CD4-positive, alpha-beta T cell treated with Interleukin-4 for 4 hours (primary cell): ENCODE measurements at regions not wholly inside any gene's neighbourhood (a gene's known extent, or its start where the extent isn't known, plus 50 kb on each side); places are given as distances from the start of the nearest gene placed in this dataset.
"Not testable (repeated sequence)": the region's sequence is repeated elsewhere in the genome, so short reads cannot be mapped to it uniquely, and the experiment has no call there.

ENCODE experiments used
- DNase-seq: peaks from one replicate; pipeline ENCODE4 v3.0.0-alpha.2; 2020

- no peak for DNase-seq
These were observed 156.5 kb upstream of the WSCD1 start for GRCh38 chr17:5913641-5914040.

DNA sequence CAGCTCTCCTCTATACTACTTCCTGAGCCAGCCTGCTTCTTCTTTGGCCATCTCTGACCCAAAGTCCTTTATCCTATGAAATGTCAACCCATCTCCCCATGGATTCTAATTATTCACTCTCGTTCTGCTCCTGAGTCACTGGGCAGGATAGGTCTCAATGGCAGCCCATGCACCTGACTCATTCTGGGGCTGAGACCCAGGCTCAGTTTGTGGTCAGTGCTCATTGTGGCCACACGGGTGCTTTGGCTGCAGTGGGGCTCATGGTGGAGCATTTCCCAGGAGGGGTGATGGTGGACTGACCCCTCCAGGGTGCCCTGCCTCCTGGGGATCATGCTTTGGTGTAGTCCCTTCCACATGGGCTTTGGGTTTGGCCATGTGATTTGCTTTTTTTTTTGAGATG lies 154.8 kb upstream of the WSCD1 start:
- no peak for DNase-seq

GRCh38 chr17:5919089-5919488 lies 151.1 kb upstream of the WSCD1 start:
- DNase-seq, result no peak

GRCh38 chr17:5921512-5922282 lies 148.5 kb upstream of the WSCD1 start:
- DNase-seq, result no peak

DNA sequence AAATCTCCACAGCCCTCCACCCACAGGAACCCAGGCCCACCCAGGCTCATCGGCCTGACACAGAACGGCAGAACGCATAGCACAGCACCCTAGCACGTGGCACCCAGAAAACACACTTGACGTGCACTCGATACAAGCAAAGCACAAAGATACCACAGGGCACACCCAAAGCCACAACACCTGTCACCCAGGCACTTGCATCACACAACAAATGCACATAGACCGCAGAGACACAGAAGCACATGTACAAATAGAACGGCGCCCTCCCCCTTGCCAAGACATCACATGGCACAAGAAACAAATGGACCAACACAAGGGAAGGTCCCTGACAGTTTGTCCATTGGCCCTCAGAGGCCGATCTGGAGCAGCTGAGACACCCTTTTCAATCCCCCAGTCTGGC lies 147.7 kb upstream of the WSCD1 start:
- DNase-seq, result no peak

DNA sequence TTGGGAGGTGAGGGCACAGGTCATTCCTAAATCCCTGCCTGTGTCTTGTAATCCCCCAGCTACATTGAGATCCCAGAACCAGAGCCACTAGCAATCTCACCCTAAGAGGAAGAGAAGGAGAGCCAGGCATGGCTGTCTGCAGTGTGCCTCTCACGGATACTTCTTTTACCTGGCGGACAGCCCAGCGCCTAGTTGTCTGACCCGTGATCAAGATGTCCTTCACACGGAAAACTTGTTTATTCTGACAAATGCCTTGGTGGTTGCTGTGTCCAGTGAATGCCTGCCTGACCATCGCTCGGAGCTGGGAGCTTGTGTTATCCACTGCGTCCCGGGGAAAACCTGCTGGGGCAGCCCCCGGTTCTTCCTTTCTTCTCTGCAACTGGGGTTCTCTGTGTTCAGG lies 140.5 kb upstream of the WSCD1 start:
- no peak for DNase-seq

DNA sequence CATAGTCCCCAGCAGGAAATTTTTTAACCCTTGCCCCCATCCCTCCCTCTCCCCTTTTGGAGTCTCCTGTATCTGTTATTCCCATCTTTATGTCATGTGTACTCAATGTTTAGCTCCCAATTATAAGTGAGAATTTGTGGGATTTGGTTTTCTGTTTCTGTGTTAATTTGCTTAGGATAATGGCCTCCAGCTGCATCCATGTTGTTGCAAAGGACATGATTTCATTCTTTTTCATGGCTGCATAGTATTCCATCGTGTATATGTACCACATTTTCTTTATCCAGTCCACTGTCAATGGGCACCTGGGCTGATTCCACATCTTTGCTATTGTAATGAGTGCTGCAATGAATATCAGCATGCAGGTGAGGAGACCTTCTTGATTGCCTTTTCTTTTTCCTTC lies 139.6 kb upstream of the WSCD1 start:
- not testable (repeated sequence) for DNase-seq

DNA sequence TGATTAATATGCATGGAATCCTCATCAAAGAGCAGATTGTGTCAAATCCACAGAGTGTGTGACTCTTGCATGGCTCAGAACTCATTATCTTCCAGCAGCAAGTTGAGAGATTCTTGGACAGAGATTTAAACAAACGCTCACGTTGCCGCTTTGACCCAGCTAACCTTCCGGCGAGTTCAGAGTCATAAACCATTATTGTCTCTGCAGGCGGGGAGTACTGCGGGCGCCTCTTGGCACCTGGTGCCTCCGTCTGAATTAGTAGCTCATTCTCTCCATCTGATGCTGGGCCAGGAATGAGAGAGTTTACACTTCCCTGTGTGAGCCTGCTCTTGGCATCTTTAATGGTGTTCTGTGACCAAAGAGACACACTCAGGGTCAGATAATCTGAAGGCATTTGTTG lies 138.6 kb upstream of the WSCD1 start:
- no peak for DNase-seq

DNA sequence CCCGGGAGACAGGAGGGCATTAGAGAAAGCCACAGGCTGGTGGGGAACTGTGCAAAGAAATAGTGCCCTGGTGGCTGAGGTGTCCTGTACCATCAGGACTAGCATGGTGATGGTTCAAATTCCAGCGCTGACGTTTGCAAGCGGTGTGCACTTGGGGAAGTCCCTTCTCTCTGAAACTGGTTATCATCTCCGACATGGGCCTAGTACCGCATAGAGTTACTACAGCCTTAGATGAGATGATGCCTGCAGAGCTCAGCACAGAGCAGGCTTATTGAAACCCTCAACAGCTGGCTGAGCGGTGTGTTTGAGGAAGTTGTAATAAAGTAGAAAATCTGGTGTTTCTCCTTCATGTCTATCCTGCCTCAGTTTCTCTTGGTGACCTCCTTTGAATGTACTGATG lies 136.7 kb upstream of the WSCD1 start:
- no peak for DNase-seq

DNA sequence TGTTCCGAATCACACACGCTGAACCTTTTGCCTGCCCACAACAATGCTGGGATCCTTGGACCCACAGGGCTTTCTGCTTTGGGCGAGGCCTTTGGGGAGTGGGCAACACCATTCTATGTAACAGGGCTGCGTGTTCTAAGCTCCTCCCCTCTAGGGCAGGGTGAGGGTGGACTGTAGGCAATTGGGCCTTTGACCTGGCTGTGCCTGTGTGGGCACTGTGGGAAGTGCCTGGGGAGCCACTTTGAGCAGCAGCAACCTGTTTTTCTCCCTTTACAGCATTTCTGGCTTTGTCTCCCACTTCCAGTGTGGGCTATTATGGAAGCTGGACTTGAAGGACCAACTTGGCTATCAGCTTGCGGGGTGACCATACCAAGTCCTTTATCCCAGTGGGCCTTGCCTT lies 128.9 kb upstream of the WSCD1 start:
- no peak for DNase-seq

GRCh38 chr17:5942687-5943086 lies 127.5 kb upstream of the WSCD1 start:
- no peak for DNase-seq

DNA sequence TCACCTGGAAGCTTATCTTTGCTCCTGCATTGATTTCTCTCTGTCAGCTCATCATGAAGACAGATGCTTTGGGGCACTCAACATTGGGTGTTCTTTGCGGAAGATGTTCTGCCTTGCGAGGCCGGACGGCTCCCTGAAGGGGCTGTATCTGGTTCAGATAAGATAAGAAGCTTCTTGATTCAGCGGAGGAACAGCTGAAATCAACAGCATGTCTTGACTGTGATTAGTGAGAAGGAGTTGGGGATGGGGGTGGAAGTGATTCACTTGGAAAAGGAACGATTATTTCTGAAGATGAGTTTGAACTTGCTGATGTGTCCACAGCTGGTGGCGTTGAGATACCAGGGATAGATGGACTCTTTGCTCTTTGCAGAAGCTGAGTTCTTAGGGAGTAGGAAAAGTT lies 126.9 kb upstream of the WSCD1 start:
- no peak for DNase-seq

GRCh38 chr17:5943982-5944381 lies 126.2 kb upstream of the WSCD1 start:
- no peak for DNase-seq

DNA sequence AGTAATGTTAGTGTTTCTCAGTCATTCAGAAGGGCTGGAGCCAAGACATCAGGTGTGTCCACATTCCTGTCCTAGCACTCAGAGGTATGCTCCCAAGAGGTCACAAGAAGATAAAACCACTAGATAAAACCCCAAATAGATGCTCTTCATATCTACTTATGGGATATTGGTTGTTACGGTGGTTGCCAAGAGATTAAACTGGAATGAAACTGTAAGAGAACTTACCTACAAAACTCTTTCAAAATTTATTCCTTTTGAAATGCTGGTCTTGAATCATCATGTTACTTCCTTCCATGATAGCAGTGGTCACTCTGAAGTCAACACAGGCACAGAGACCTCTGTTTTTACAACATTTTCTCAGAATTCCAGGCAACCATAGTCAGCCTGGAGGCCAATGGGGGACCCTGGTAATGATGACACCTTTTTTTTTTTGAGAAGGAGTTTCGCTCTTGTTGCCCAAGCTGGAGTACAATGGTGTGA lies 122.4 kb upstream of the WSCD1 start:
- no peak for DNase-seq

GRCh38 chr17:5948811-5949210 lies 121.4 kb upstream of the WSCD1 start:
- no peak for DNase-seq

DNA sequence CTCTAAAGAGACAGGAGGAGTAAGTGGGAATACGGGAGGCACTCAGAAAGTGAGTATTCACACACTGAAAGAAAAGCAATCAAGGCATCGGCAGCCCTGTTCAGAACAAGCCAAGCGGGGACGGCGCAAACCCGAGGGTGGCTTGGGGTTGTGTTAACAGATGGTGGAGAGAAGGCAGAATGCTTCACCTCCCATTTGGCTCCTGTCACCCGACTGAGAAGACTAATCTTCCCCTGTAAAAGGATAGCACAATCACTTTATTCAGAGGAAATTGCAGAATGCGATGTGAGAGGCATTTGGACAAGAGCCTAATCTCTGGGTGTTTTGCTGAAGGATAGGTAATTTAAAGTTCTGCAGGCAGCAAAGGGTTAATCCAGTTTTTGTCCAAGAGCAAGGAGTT lies 119.3 kb upstream of the WSCD1 start:
- no peak for DNase-seq

DNA sequence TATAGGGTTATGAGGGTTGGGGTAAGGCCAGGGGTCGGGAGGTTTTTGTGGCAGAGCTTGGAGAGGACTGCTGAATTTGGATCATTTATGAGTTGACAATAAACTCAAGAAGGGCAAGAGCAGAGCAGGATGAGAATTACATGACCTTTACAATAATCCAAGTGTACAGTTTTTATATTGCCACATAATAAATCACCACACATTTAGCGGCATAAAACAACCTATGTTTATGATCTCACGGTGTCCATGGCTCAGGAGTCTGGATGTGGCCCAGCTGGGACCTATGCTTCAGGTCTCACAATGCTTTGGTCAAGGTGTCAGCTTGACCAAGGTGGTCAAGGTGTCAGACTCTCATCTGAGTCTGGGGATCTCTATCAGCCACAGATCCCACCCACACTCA lies 118.3 kb upstream of the WSCD1 start:
- no peak for DNase-seq

GRCh38 chr17:5952518-5952917 lies 117.7 kb upstream of the WSCD1 start:
- DNase-seq, result no peak

- DNase-seq, result no peak
These were observed 114.4 kb upstream of the WSCD1 start for GRCh38 chr17:5955764-5956163.

GRCh38 chr17:5958850-5959249 lies 111.3 kb upstream of the WSCD1 start:
- no peak for DNase-seq

- no peak for DNase-seq
These were observed 107.8 kb upstream of the WSCD1 start for GRCh38 chr17:5962371-5962770.

- DNase-seq, result no peak
These were observed 98.2 kb upstream of the WSCD1 start for GRCh38 chr17:5971969-5972368.

GRCh38 chr17:5973410-5973809 lies 96.8 kb upstream of the WSCD1 start:
- DNase-seq, result no peak

- no peak for DNase-seq
These were observed 94.5 kb upstream of the WSCD1 start for GRCh38 chr17:5975661-5976060.

- DNase-seq, result no peak
These were observed 93.9 kb upstream of the WSCD1 start for GRCh38 chr17:5976251-5976650.
